Mammary epithelial cell (primary cell): ENCODE measurements at regions not wholly inside any gene's neighbourhood (a gene's known extent, or its start where the extent isn't known, plus 50 kb on each side); places are given as distances from the start of the nearest gene placed in this dataset.

Source experiments
- CTCF ChIP-seq, 2 donors: IDR thresholded peaks in 1 of 2; conservative IDR thresholded peaks in 1 of 2; 2 replicates each; pipeline ENCODE4 v1.5.1; 2011 to 2012; ENCODE audit warnings: inconsistent platforms in 2 of 2, low read length in 2 of 2, mild to moderate bottlenecking in 2 of 2, control low read depth in 1 of 2, low read depth in 1 of 2; ENCODE audit not compliant: insufficient read depth in 1 of 2; ENCODE audit errors: extremely low read depth in 1 of 2
- EZH2 ChIP-seq: IDR thresholded peaks from 2 replicates; pipeline ENCODE4 v1.6.1; 2012; ENCODE audit warnings: low read length, inconsistent platforms, borderline replicate concordance

GRCh38 chr7:45343746-45344145, 186.2 kb downstream of the RAMP3 start:
- TF ChIP-seq CTCF (conservative IDR thresholded peaks at IDR 0.05 in 1 of 2, IDR thresholded peaks at IDR 0.05 in 1 of 2; ENCODE audit: extremely low read depth in 1 of 2, insufficient read depth in 1 of 2, low read depth in 1 of 2, low read length in 2 of 2) (no peak), EZH2 (no peak)
